SU-DHL-6 (cell line): ENCODE measurements at regions not wholly inside any gene's neighbourhood (a gene's known extent, or its start where the extent isn't known, plus 50 kb on each side); places are given as distances from the start of the nearest gene placed in this dataset.

Experiments
- H2AFZ ChIP-seq: fragments of 200-600 bp; sonication (generic); 2 replicates; pipeline ENCODE4 v1.6.1; 2014; ENCODE audit warnings: low read depth, mild to moderate bottlenecking, moderate library complexity, mixed read lengths, antibody characterized with exemption, low read length; ENCODE audit not compliant: severe bottlenecking
- H3F3A ChIP-seq: fragments of 200-600 bp; shearing (Covaris generic); 2 replicates; pipeline ENCODE4 v1.6.0; 2016; ENCODE audit warnings: antibody characterized with exemption, mild to moderate bottlenecking; ENCODE audit not compliant: insufficient read depth
- H3K27ac ChIP-seq: fragments of 200-600 bp; sonication (generic); 2 replicates; pipeline ENCODE4 v1.5.1; 2016; ENCODE audit warnings: low read depth, mild to moderate bottlenecking, low read length, moderate library complexity, mixed read lengths
- H3K27me3 ChIP-seq: fragments of 200-600 bp; sonication (generic), shearing (Covaris generic); 2 replicates; pipeline ENCODE4 v1.6.0; 2014; ENCODE audit warnings: mild to moderate bottlenecking, low read length
- H3K36me3 ChIP-seq: fragments of 200-600 bp; sonication (generic); 2 replicates; pipeline ENCODE4 v1.6.1; 2014; ENCODE audit warnings: mild to moderate bottlenecking, low read length, mixed read lengths
- H3K4me2 ChIP-seq: fragments of 300-600, 200-600 bp; shearing (Covaris generic), sonication (generic); 2 replicates; pipeline ENCODE4 v1.6.0; 2014; ENCODE audit warnings: low read length, low read depth, mild to moderate bottlenecking; ENCODE audit not compliant: poor library complexity, severe bottlenecking
- H3K4me3 ChIP-seq: fragments of 200-600 bp; sonication (generic); 2 replicates; pipeline ENCODE4 v1.5.1; 2014; ENCODE audit warnings: antibody characterized with exemption, low read length, mild to moderate bottlenecking, mixed read lengths; ENCODE audit not compliant: insufficient read depth, poor library complexity, severe bottlenecking
- H3K79me2 ChIP-seq: fragments of 200-600 bp; sonication (generic); 2 replicates; pipeline ENCODE4 v1.6.1; 2014; ENCODE audit warnings: mild to moderate bottlenecking, low read length, moderate library complexity; ENCODE audit not compliant: insufficient read depth
- H3K9ac ChIP-seq: fragments of 200-600 bp; sonication (generic); 2 replicates; pipeline ENCODE4 v1.7.0; 2014; ENCODE audit warnings: mild to moderate bottlenecking, low read length
- H3K9me2 ChIP-seq: fragments of 200-600 bp; sonication (generic); replicated peaks from 2 replicates; pipeline ENCODE4 v1.6.1; 2014; ENCODE audit warnings: low read length; ENCODE audit not compliant: insufficient read depth
- H3K9me3 ChIP-seq: fragments of 200-600 bp; sonication (generic); 2 replicates; pipeline ENCODE4 v1.6.1; 2014; ENCODE audit warnings: low read length, mixed read lengths; ENCODE audit not compliant: insufficient read depth
- H4K20me1 ChIP-seq: fragments of 200-600 bp; sonication (generic); 2 replicates; pipeline ENCODE4 v1.6.1; 2014; ENCODE audit warnings: low read depth, mild to moderate bottlenecking, antibody characterized with exemption, low read length, moderate library complexity, mixed read lengths
- CTCF ChIP-seq: fragments of 200-600 bp; sonication (generic); IDR thresholded peaks from one replicate; pipeline ENCODE4 v1.5.1; 2017; ENCODE audit warnings: antibody characterized with exemption, mild to moderate bottlenecking, low read length, moderate library complexity; ENCODE audit not compliant: insufficient read depth, poor library complexity, severe bottlenecking
- EZH2phosphoT487 ChIP-seq: fragments of 200-600 bp; sonication (generic), shearing (Covaris generic); conservative IDR thresholded peaks from 2 replicates; pipeline ENCODE4 v1.6.1; 2018; ENCODE audit warnings: mild to moderate bottlenecking, antibody characterized with exemption, low read length, moderate library complexity, mixed read lengths

DNA sequence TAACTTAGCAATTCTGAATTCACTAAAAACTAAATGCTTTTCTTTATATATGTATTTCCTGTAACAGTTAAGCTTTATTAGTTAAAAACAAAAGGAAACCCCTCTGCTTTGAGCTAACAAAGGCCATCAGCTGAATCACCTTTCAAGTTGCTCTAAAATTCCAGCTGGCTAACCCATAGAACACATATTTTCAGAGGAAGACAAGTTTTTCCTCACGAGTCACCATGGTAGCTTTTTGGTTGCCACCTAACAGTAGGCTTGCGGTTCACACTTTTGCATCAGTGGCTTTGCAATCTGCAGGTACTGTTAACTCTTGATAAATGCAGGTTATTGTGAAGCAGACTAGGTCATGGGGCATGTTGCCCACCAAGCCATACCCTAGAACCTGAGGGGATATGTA lies 57.6 kb upstream of the IRX5 start:
- no peaks in the 10 kb centered on the region for H3K27me3 ChIP-seq
- H3K36me3 ChIP-seq, result no peaks in the 10 kb centered on the region
- no peak overlapping the region for H3K9ac ChIP-seq
- no peaks in the 10 kb centered on the region for H4K20me1 ChIP-seq
- no peaks in the 10 kb centered on the region for H3K9me3 ChIP-seq
- H3F3A ChIP-seq, result no peaks in the 10 kb centered on the region
- H2AFZ ChIP-seq, result no peak overlapping the region
- no peak overlapping the region for H3K27ac ChIP-seq
- H3K4me2 ChIP-seq, result no peak overlapping the region
- TF ChIP-seq CTCF, result no peak
- TF ChIP-seq EZH2phosphoT487, result no peak
- no peaks in the 10 kb centered on the region for H3K79me2 ChIP-seq
- H3K9me2 ChIP-seq, result no peaks in the 10 kb centered on the region
- no peak overlapping the region for H3K4me3 ChIP-seq

DNA sequence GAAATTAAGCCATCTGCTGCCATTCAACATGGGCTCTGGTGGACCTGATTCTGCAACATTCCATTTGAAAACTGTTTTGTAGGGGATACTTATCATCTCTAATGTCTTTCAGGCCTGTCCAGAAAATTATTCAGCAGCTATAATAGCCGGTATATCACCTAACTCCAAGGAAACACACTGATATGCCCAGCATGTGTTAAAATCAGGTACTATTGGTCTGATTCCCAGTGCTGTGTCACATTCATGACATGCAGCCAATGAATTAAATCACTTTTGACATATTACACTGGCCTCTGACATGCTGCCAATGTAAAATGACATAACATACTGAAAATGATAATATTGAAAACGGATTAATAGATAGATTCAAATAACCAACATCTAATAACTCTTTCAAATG lies 60.5 kb upstream of the IRX5 start:
- H3K79me2 ChIP-seq, result no peaks in the 10 kb centered on the region
- no peak for TF ChIP-seq CTCF
- no peak for TF ChIP-seq EZH2phosphoT487
- no peak overlapping the region for H3K4me3 ChIP-seq
- H3F3A ChIP-seq, result no peaks in the 10 kb centered on the region
- H3K27ac ChIP-seq, result no peak overlapping the region
- no peaks in the 10 kb centered on the region for H3K9me2 ChIP-seq
- no peak overlapping the region for H3K4me2 ChIP-seq
- no peaks in the 10 kb centered on the region for H3K36me3 ChIP-seq
- H3K27me3 ChIP-seq, result no peaks in the 10 kb centered on the region
- no peaks in the 10 kb centered on the region for H3K9me3 ChIP-seq
- no peaks in the 10 kb centered on the region for H4K20me1 ChIP-seq
- no peak overlapping the region for H2AFZ ChIP-seq
- H3K9ac ChIP-seq, result no peak overlapping the region

- no peak overlapping the region for H3K9ac ChIP-seq
Measured at GRCh38 chr16:54867302-54867832, 63.3 kb upstream of the IRX5 start.

More at GRCh38 chr16:54867302-54867832, 63.3 kb upstream of the IRX5 start:
- no peak overlapping the region for H3K27ac ChIP-seq
- H2AFZ ChIP-seq, result no peak overlapping the region
- H3K9me3 ChIP-seq, result no peaks in the 10 kb centered on the region
- no peaks in the 10 kb centered on the region for H3K9me2 ChIP-seq
- H3F3A ChIP-seq, result no peaks in the 10 kb centered on the region
- no peak overlapping the region for H3K4me2 ChIP-seq
- no peaks in the 10 kb centered on the region for H3K27me3 ChIP-seq
- no peaks in the 10 kb centered on the region for H4K20me1 ChIP-seq
- no peaks in the 10 kb centered on the region for H3K79me2 ChIP-seq
- no peak overlapping the region for H3K4me3 ChIP-seq
- no peaks in the 10 kb centered on the region for H3K36me3 ChIP-seq
- no peak for TF ChIP-seq CTCF
- TF ChIP-seq EZH2phosphoT487, result no peak
